Fibroblast of lung (primary cell): ENCODE measurements at regions not wholly inside any gene's neighbourhood (a gene's known extent, or its start where the extent isn't known, plus 50 kb on each side); places are given as distances from the start of the nearest gene placed in this dataset.
A peak's percentile ranks its signal among the peaks of the same experiment; 100 is the strongest.

Experiments
- DNase-seq, 2 donors: peaks; one replicate each; pipeline versions ENCODE4 v3.0.0 to v3.0.0-alpha.2; 2010; ENCODE audit warnings: low read depth in 2 of 2
- H2AFZ ChIP-seq: 2 replicates; pipeline ENCODE4 v1.5.1; 2012; ENCODE audit warnings: low read length, control low read depth, inconsistent platforms
- H3K27ac ChIP-seq: 2 replicates; pipeline ENCODE4 v1.5.1; 2011; ENCODE audit warnings: low read length, control low read depth; ENCODE audit not compliant: insufficient read depth
- H3K27me3 ChIP-seq: 2 replicates; pipeline ENCODE4 v1.5.1; 2011; ENCODE audit warnings: mild to moderate bottlenecking, low read length; ENCODE audit not compliant: control insufficient read depth, insufficient read depth
- H3K36me3 ChIP-seq: 2 replicates; pipeline ENCODE4 v1.5.1; 2011; ENCODE audit warnings: low read length; ENCODE audit not compliant: control insufficient read depth, insufficient read depth
- H3K4me1 ChIP-seq: 2 replicates; pipeline ENCODE4 v1.5.1; 2011; ENCODE audit warnings: low read length; ENCODE audit not compliant: control insufficient read depth, insufficient read depth; ENCODE audit errors: extremely low read depth
- H3K4me2 ChIP-seq: 2 replicates; pipeline ENCODE4 v1.5.1; 2011; ENCODE audit warnings: low read length, control low read depth; ENCODE audit not compliant: insufficient read depth; ENCODE audit errors: extremely low read depth
- H3K4me3 ChIP-seq, 4 experiments: fragments of 200-600 bp in 1 of 4; sonication (generic) in 1 of 4; replicated peaks in 1 of 4; 2 replicates each; pipeline ENCODE4 v1.5.1; 2011 to 2016; ENCODE audit warnings: low read length in 4 of 4, low read depth in 3 of 4, mild to moderate bottlenecking in 3 of 4, control low read depth in 2 of 4, inconsistent platforms in 1 of 4, mixed read lengths in 1 of 4; ENCODE audit not compliant: insufficient read depth in 1 of 4; ENCODE audit errors: control extremely low read depth in 1 of 4
- H3K79me2 ChIP-seq: 2 replicates; pipeline ENCODE4 v1.5.1; 2012; ENCODE audit warnings: mild to moderate bottlenecking, low read length, inconsistent platforms; ENCODE audit not compliant: control insufficient read depth, insufficient read depth
- H3K9ac ChIP-seq: 2 replicates; pipeline ENCODE4 v1.5.1; 2011; ENCODE audit warnings: mild to moderate bottlenecking, low read length, control low read depth; ENCODE audit not compliant: insufficient read depth
- H3K9me3 ChIP-seq: 2 replicates; pipeline ENCODE4 v1.5.1; 2012; ENCODE audit warnings: low read depth, low read length; ENCODE audit not compliant: control insufficient read depth, insufficient read depth
- H4K20me1 ChIP-seq: 2 replicates; pipeline ENCODE4 v1.5.1; 2011; ENCODE audit warnings: low read length; ENCODE audit not compliant: control insufficient read depth, insufficient read depth; ENCODE audit errors: extremely low read depth
- EZH2 ChIP-seq: IDR thresholded peaks from 2 replicates; pipeline ENCODE4 v1.5.1; 2012; ENCODE audit warnings: low read length, control low read depth, mild to moderate bottlenecking; ENCODE audit errors: missing control alignments
- TF ChIP-seq, protein P1 (sequence below), 2 donors: IDR thresholded peaks in 1 of 2; conservative IDR thresholded peaks in 1 of 2; 1 replicate in 1 of 2; 2 replicates in 1 of 2; pipeline ENCODE4 v1.5.1; 2011 to 2012; ENCODE audit warnings: low read length in 2 of 2, control low read depth in 1 of 2, inconsistent platforms in 1 of 2, low read depth in 1 of 2, mild to moderate bottlenecking in 1 of 2

DNA sequence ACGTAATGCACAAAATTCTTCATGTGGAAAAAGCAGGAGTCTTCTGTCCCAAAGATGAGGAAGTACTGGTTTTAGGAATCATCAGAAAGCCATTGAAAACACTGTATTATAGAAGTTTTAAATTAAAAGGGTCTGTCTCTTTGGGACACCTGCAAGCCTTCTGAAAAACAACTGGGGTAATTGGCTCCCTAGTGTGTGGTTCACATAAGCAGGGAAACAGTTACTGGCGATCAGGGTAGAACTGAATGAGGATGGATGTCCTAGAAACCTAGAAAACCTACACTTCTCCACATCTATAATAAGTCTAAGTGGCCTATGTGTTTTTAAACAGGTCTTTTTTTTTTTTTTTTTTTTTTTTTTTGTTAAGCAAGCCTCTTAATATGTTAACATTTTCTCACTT is 945.5 kb upstream of the PCDH10 start:
- H3K9ac ChIP-seq: no peak overlapping the region
- no peak overlapping the region for H3K4me2 ChIP-seq
- no peaks in the 10 kb centered on the region for H3K4me1 ChIP-seq
- H3K27ac ChIP-seq: no peak overlapping the region
- no peak for DNase-seq
- H3K36me3 ChIP-seq: no peaks in the 10 kb centered on the region
- H3K9me3 ChIP-seq: no peaks in the 10 kb centered on the region
- no peaks in the 10 kb centered on the region for H4K20me1 ChIP-seq
- no peak overlapping the region for H3K4me3 ChIP-seq
- H2AFZ ChIP-seq: no peak overlapping the region
- no peaks in the 10 kb centered on the region for H3K79me2 ChIP-seq
- no peaks in the 10 kb centered on the region for H3K27me3 ChIP-seq
- no peak for TF ChIP-seq EZH2
- TF ChIP-seq, protein P1, sequence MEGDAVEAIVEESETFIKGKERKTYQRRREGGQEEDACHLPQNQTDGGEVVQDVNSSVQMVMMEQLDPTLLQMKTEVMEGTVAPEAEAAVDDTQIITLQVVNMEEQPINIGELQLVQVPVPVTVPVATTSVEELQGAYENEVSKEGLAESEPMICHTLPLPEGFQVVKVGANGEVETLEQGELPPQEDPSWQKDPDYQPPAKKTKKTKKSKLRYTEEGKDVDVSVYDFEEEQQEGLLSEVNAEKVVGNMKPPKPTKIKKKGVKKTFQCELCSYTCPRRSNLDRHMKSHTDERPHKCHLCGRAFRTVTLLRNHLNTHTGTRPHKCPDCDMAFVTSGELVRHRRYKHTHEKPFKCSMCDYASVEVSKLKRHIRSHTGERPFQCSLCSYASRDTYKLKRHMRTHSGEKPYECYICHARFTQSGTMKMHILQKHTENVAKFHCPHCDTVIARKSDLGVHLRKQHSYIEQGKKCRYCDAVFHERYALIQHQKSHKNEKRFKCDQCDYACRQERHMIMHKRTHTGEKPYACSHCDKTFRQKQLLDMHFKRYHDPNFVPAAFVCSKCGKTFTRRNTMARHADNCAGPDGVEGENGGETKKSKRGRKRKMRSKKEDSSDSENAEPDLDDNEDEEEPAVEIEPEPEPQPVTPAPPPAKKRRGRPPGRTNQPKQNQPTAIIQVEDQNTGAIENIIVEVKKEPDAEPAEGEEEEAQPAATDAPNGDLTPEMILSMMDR (conservative IDR thresholded peaks at IDR 0.05 in 1 of 2, IDR thresholded peaks at IDR 0.05 in 1 of 2; ENCODE audit: low read depth in 1 of 2, low read length in 2 of 2): no peak

DNA sequence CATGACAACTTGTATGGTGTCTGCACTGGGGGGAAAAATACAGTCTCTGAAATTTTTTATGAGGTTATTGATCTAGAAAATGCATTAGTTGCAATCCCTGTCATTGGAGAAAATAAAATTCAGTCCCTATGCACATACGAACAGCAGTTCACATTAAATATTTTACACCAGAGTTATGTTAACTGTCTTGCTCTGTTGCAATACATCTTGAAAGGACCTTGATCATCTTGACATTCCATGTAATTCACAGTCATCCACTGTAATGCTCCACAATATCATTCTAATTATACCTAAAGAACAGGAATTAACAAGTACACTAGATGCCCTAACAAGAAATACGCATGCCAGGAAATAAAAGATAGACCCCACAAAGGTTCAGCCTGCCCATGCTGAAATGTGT is 934.6 kb upstream of the PCDH10 start:
- Histone ChIP-seq H3K79me2 (no peaks in the 10 kb centered on the region), H3K4me1 (no peaks in the 10 kb centered on the region), H3K27me3 (no peaks in the 10 kb centered on the region), H3K4me2 (no peak overlapping the region), H3K27ac (no peak overlapping the region), H3K4me3 (no peak overlapping the region), H3K36me3 (no peaks in the 10 kb centered on the region), H3K9ac (no peak overlapping the region), H2AFZ (no peak overlapping the region), H4K20me1 (no peaks in the 10 kb centered on the region), H3K9me3 (no peaks in the 10 kb centered on the region)
- no peak for TF ChIP-seq EZH2
- TF ChIP-seq, protein P1 (conservative IDR thresholded peaks at IDR 0.05 in 1 of 2, IDR thresholded peaks at IDR 0.05 in 1 of 2; ENCODE audit: low read depth in 1 of 2, low read length in 2 of 2): no peak
- no peak for DNase-seq

DNA sequence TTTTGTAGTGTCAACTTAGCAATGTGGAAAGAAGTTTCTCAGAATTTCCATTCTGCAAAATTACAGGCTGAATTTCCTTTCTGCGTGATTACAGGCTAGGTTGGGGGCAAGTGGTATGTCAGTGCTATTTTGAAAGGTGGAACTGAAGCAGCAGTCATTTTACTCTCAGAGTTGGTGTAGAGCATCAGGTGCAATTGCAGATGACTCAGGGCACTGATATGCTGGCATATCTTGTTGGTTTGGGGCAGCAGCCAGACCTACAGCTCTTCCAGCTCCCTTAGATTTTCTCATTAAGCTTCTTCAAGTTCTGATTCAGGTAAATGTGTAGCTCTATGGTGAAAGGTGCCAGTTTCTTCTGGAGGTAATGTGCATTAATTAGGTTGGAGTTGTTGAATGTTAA is 930.7 kb upstream of the PCDH10 start:
- H3K9me3 ChIP-seq: no peaks in the 10 kb centered on the region
- no peaks in the 10 kb centered on the region for H3K4me1 ChIP-seq
- DNase-seq: peak in 1 of 2 donors; percentile 47
- no peaks in the 10 kb centered on the region for H3K79me2 ChIP-seq
- TF ChIP-seq, protein P1 (conservative IDR thresholded peaks at IDR 0.05 in 1 of 2, IDR thresholded peaks at IDR 0.05 in 1 of 2; ENCODE audit: low read depth in 1 of 2, low read length in 2 of 2): no peak
- no peak for TF ChIP-seq EZH2
- no peak overlapping the region for H3K9ac ChIP-seq
- no peaks in the 10 kb centered on the region for H3K27me3 ChIP-seq
- no peak overlapping the region for H3K4me3 ChIP-seq
- no peaks in the 10 kb centered on the region for H3K36me3 ChIP-seq
- H2AFZ ChIP-seq: no peak overlapping the region
- H4K20me1 ChIP-seq: no peaks in the 10 kb centered on the region
- H3K27ac ChIP-seq: no peak overlapping the region
- no peak overlapping the region for H3K4me2 ChIP-seq
